Mammary epithelial cell (primary cell): ENCODE measurements at regions not wholly inside any gene's neighbourhood (a gene's known extent, or its start where the extent isn't known, plus 50 kb on each side); places are given as distances from the start of the nearest gene placed in this dataset.

ENCODE experiments used
- CTCF ChIP-seq, 2 donors: IDR thresholded peaks in 1 of 2; conservative IDR thresholded peaks in 1 of 2; 2 replicates each; pipeline ENCODE4 v1.5.1; 2011 to 2012; ENCODE audit warnings: inconsistent platforms in 2 of 2, low read length in 2 of 2, mild to moderate bottlenecking in 2 of 2, control low read depth in 1 of 2, low read depth in 1 of 2; ENCODE audit not compliant: insufficient read depth in 1 of 2; ENCODE audit errors: extremely low read depth in 1 of 2
- EZH2 ChIP-seq: IDR thresholded peaks from 2 replicates; pipeline ENCODE4 v1.6.1; 2012; ENCODE audit warnings: low read length, inconsistent platforms, borderline replicate concordance

- TF ChIP-seq CTCF (conservative IDR thresholded peaks at IDR 0.05 in 1 of 2, IDR thresholded peaks at IDR 0.05 in 1 of 2; ENCODE audit: extremely low read depth in 1 of 2, insufficient read depth in 1 of 2, low read depth in 1 of 2, low read length in 2 of 2) (no peak), EZH2 (no peak)
These were observed 91.3 kb upstream of the ARHGEF26 start for GRCh38 chr3:154029926-154030325.
